Bone marrow (tissue), 2 donors: ENCODE measurements at regions not wholly inside any gene's neighbourhood (a gene's known extent, or its start where the extent isn't known, plus 50 kb on each side); places are given as distances from the start of the nearest gene placed in this dataset.

Experiments
- DNase-seq, 2 donors: peaks; one replicate each; lab custom pipeline; 2025; lab: John Stamatoyannopoulos, UW

GRCh38 chr13:54162069-54162468, 1133.5 kb downstream of the OLFM4 start:
- no peak for DNase-seq

- DNase-seq, result no peak
Measured at GRCh38 chr13:54165581-54166215, 1137.1 kb downstream of the OLFM4 start.

- no peak for DNase-seq
Measured at GRCh38 chr13:54173996-54174395, 1145.4 kb downstream of the OLFM4 start.

GRCh38 chr13:54175466-54175865, 1146.9 kb downstream of the OLFM4 start:
- DNase-seq, result no peak

DNA sequence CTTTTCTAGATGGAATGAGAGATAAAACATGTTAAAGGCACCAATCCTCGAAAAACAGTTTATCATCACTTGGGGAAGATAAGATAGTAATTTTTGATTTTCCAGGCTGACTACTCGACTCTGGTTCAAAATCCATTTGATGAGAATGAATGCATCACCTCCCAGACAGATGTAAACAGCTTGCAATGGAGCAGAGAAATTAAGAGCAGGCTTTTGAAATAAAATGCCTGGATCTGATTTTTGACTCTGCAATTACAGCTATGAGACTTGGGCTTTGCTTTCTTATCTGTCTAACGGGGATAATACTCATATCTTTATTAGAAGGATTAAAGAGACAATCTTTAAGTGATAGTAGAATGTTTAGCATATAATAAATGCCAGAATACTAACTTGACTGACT, 1148.9 kb downstream of the OLFM4 start:
- no peak for DNase-seq

DNA sequence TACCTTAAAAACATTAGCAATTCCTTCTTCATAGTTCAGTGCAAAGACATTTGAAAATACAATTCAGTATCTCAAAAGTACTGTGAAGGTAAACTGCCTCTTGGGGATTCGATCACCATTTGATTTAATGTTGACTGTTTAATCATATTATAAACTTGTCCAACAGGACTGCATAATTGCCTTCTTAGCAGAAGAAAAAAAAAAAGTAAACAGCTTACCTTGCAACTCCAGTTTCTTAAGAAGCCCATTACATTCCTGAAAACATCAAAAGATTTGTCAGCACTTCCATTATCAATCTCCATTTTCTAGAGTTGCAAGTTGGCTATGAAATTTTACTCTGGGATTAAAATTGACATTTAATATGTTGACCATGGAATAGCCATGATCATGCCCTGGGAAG, 1154.6 kb downstream of the OLFM4 start:
- DNase-seq, result no peak

DNA sequence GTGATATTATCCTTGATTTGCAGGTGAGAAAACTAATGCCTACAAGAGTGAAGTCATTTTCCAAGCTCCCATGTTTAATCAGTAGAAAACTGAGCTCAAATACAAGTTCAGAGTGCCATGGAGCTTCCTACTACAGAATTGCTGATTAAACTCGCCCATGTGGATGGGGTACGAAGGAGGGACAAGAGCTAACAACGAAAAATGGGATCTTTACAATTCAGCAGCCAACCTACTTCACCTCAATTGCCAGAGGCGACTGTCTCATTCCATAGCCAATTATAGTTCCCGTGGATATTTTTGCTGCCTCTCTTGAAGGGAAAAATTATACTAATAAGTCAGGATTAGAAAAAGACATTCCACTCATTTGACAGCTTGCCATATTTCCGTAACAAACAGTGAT, 1155.1 kb downstream of the OLFM4 start:
- no peak for DNase-seq

- DNase-seq, result no peak
Measured at GRCh38 chr13:54184576-54184975, 1156.0 kb downstream of the OLFM4 start.

GRCh38 chr13:54185101-54185500, 1156.5 kb downstream of the OLFM4 start:
- no peak for DNase-seq

- no peak for DNase-seq
Measured at GRCh38 chr13:54185785-54186184, 1157.2 kb downstream of the OLFM4 start.

DNA sequence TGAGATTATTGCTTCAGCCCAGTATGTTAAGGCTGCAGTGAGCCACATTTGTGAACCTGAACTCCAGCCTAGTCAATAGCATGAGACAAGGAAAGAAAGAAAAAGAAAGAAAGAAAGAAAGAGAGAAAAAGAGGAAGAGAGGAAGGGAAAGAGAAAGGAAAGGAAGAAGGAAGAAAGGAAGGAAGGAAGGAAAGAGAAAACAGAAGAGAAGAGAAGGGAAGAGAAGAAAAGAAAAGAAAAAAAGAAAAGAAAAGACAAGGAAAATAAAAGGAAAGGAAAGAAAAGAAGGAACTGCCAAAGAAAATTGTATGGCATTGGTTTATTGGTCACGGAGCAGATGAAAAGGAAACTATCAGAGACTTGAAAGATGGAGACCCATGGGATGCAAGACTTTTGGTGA, 1158.8 kb downstream of the OLFM4 start:
- no peak for DNase-seq

- no peak for DNase-seq
Measured at GRCh38 chr13:54194233-54195024, 1165.8 kb downstream of the OLFM4 start.

GRCh38 chr13:54196684-54197083, 1168.1 kb downstream of the OLFM4 start:
- DNase-seq, result no peak

GRCh38 chr13:54198911-54199310, 1170.3 kb downstream of the OLFM4 start:
- DNase-seq, result no peak

DNA sequence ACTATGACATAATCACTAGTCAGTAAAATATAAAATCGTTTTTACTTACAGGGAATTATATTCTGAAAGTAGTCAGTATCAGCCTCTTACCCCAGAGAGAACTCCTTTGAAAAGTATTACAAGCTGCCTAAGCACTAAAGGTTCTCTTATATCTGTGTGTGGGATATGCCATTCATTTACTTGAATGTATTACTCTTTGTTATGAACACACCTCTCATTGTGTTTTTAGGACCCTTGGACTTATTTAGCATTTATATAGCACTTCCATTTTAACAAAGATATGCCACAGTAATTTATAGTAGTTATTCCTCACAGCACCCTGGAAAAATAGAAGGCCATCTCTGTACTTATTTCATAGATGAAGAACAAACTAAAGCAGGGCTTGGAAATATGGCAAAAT, 1178.0 kb downstream of the OLFM4 start:
- DNase-seq, result no peak

- DNase-seq, result no peak
Measured at GRCh38 chr13:54210397-54211049, 1181.9 kb downstream of the OLFM4 start.

- DNase-seq, result no peak
Measured at GRCh38 chr13:54216221-54216620, 1187.6 kb downstream of the OLFM4 start.

- DNase-seq, result no peak
Measured at GRCh38 chr13:54226876-54227275, 1198.3 kb downstream of the OLFM4 start.

DNA sequence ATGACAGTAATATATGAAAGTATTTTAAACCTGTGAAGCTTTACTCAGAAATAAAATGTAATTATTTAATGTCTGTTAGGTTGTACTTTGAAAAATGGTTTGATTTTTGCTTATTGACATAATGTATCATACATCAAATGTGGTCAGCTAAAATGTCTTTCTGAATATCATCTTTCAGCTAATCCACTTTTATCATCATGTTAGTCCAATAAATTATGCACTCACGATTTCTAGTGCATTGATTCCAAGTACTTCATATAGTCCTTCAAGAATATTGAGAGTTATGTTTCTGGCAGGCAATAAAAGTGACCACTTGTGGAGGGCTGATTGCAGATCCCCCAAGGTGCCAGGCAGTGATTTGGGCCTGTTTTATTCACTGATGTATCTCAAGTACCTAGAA, 1204.1 kb downstream of the OLFM4 start:
- DNase-seq, result no peak

GRCh38 chr13:54234607-54235006, 1206.0 kb downstream of the OLFM4 start:
- DNase-seq, result no peak

- no peak for DNase-seq
Measured at GRCh38 chr13:54241719-54242118, 1213.1 kb downstream of the OLFM4 start.

- no peak for DNase-seq
Measured at GRCh38 chr13:54248306-54248705, 1219.7 kb downstream of the OLFM4 start.

- no peak for DNase-seq
Measured at GRCh38 chr13:54261856-54262255, 1233.2 kb downstream of the OLFM4 start.
